Fibroblast of skin of left biceps (primary cell): ENCODE measurements at regions not wholly inside any gene's neighbourhood (a gene's known extent, or its start where the extent isn't known, plus 50 kb on each side); places are given as distances from the start of the nearest gene placed in this dataset.
"Not testable (repeated sequence)": the region's sequence is repeated elsewhere in the genome, so short reads cannot be mapped to it uniquely, and the experiment has no call there.

Experiments used
- DNase-seq, 2 experiments: peaks; one replicate each; pipeline ENCODE4 v3.0.0-alpha.2; 2013; ENCODE audit warnings: low read depth in 2 of 2

- DNase-seq: no peak
Measured at GRCh38 chr4:188435381-188435780, 296.1 kb downstream of the TRIML1 start.

GRCh38 chr4:188437535-188437934 is 298.3 kb downstream of the TRIML1 start:
- no peak for DNase-seq

GRCh38 chr4:188438391-188438824 is 299.2 kb downstream of the TRIML1 start:
- DNase-seq: not testable (repeated sequence)

GRCh38 chr4:188439641-188440311 is 300.5 kb downstream of the TRIML1 start:
- DNase-seq: no peak

- no peak for DNase-seq
Measured at GRCh38 chr4:188444500-188444899, 305.3 kb downstream of the TRIML1 start.

- DNase-seq: not testable (repeated sequence)
Measured at GRCh38 chr4:188448996-188449395, 309.8 kb downstream of the TRIML1 start.

GRCh38 chr4:188450571-188450970 is 311.3 kb downstream of the TRIML1 start:
- no peak for DNase-seq

- no peak for DNase-seq
Measured at GRCh38 chr4:188452097-188452496, 312.9 kb downstream of the TRIML1 start.

- DNase-seq: no peak
Measured at GRCh38 chr4:188454575-188454974, 315.3 kb downstream of the TRIML1 start.

- DNase-seq: no peak
Measured at GRCh38 chr4:188455062-188455752, 316.0 kb downstream of the TRIML1 start.

- DNase-seq: no peak
Measured at GRCh38 chr4:188459381-188459780, 320.1 kb downstream of the TRIML1 start.

- no peak for DNase-seq
Measured at GRCh38 chr4:188463909-188464308, 324.7 kb downstream of the TRIML1 start.

- DNase-seq: no peak
Measured at GRCh38 chr4:188466001-188466400, 326.8 kb downstream of the TRIML1 start.

- no peak for DNase-seq
Measured at GRCh38 chr4:188484256-188484655, 345.0 kb downstream of the TRIML1 start.

- DNase-seq: no peak
Measured at GRCh38 chr4:188485906-188486305, 346.7 kb downstream of the TRIML1 start.

GRCh38 chr4:188492886-188493285 is 353.6 kb downstream of the TRIML1 start:
- no peak for DNase-seq

- DNase-seq: no peak
Measured at GRCh38 chr4:188495169-188495568, 355.9 kb downstream of the TRIML1 start.

GRCh38 chr4:188511431-188511830 is 372.2 kb downstream of the TRIML1 start:
- DNase-seq: no peak

- no peak for DNase-seq
Measured at GRCh38 chr4:188532751-188533150, 393.5 kb downstream of the TRIML1 start.

- DNase-seq: no peak
Measured at GRCh38 chr4:188534297-188534696, 395.1 kb downstream of the TRIML1 start.

GRCh38 chr4:188534917-188535316 is 395.7 kb downstream of the TRIML1 start:
- DNase-seq: no peak

- DNase-seq: no peak
Measured at GRCh38 chr4:188536826-188537225, 397.6 kb downstream of the TRIML1 start.

GRCh38 chr4:188550296-188550695 is 411.1 kb downstream of the TRIML1 start:
- DNase-seq: peak in 1 of 2 experiments; percentile 6
